Panc1 (cell line): ENCODE measurements at regions not wholly inside any gene's neighbourhood (a gene's known extent, or its start where the extent isn't known, plus 50 kb on each side); places are given as distances from the start of the nearest gene placed in this dataset.

Source experiments
- ATAC-seq: fragments of 200-7000 bp; cut with Tn5 transposase; 2 replicates; pipeline ENCODE4 v1.9.1; 2020; ENCODE audit warnings: mild to moderate bottlenecking, moderate library complexity
- BruUV-seq: library from RNA; stranded (reverse); fragments of 400-500 nt; replicated peaks from 2 replicates; lab custom pipeline; 2021; lab: Mats Ljungman, UMichigan
- CTCF ChIA-PET: fragments of 300-600 bp; sonication (Branson Sonifier 250); formaldehyde crosslinking; loops from one replicate; lab custom pipeline; 2022; ENCODE audit warnings: antibody characterized with exemption; lab: Charles Lee
- POLR2A ChIA-PET: fragments of 300-600 bp; sonication (Branson Sonifier 250); formaldehyde crosslinking; loops from one replicate; lab custom pipeline; 2022; ENCODE audit warnings: antibody characterized with exemption; lab: Charles Lee
- DNase-seq: peaks from one replicate; pipeline ENCODE4 v3.0.0-alpha.2; 2010; ENCODE audit warnings: low read depth, low spot score
- H3K27ac ChIP-seq: 2 replicates; pipeline ENCODE4 v1.5.1; 2011; ENCODE audit warnings: mild to moderate bottlenecking, low read length, inconsistent platforms
- H3K27me3 ChIP-seq: fragments of 200-500 bp; sonication (Bioruptor generic); 2 replicates; pipeline ENCODE4 v1.6.0; 2014; ENCODE audit warnings: low read length, inconsistent platforms; ENCODE audit not compliant: control insufficient read depth, insufficient read depth
- H3K36me3 ChIP-seq: fragments of 200-500 bp; sonication (Bioruptor generic); 2 replicates; pipeline ENCODE4 v1.5.1; 2014; ENCODE audit warnings: inconsistent platforms, mild to moderate bottlenecking, low read length, moderate library complexity; ENCODE audit not compliant: control insufficient read depth, insufficient read depth
- H3K4me1 ChIP-seq: 2 replicates; pipeline ENCODE4 v1.5.1; 2011; ENCODE audit warnings: inconsistent platforms, mild to moderate bottlenecking, low read length, moderate library complexity; ENCODE audit not compliant: control insufficient read depth, insufficient read depth
- H3K4me3 ChIP-seq, 2 experiments: 2 replicates each; pipeline ENCODE4 v1.5.1; 2011 to 2012; ENCODE audit warnings: low read depth in 2 of 2, low read length in 2 of 2, mild to moderate bottlenecking in 2 of 2, inconsistent platforms in 1 of 2, moderate library complexity in 1 of 2
- H3K9me3 ChIP-seq: fragments of 200-500 bp; sonication (Bioruptor generic); 2 replicates; pipeline ENCODE4 v1.5.1; 2014; ENCODE audit warnings: low read depth, mild to moderate bottlenecking, inconsistent platforms, low read length, moderate library complexity; ENCODE audit not compliant: control insufficient read depth, insufficient read depth
- CTCF ChIP-seq: fragments of 450-650 bp; IDR thresholded peaks from 2 replicates; pipeline ENCODE4 v1.5.1; 2017; ENCODE audit warnings: mild to moderate bottlenecking
- POLR2AphosphoS5 ChIP-seq: IDR thresholded peaks from 2 replicates; pipeline ENCODE4 v1.6.1; 2012; ENCODE audit warnings: mild to moderate bottlenecking, low read depth, low read length, moderate library complexity
- REST ChIP-seq, 2 experiments: IDR thresholded peaks; 2 replicates each; pipeline ENCODE4 v1.6.1; 2011 to 2012; ENCODE audit warnings: low read depth in 2 of 2, control low read depth in 1 of 2, low read length in 1 of 2, mild to moderate bottlenecking in 1 of 2, moderate library complexity in 1 of 2; ENCODE audit not compliant: insufficient read depth in 1 of 2
- SIN3A ChIP-seq: IDR thresholded peaks from 2 replicates; pipeline ENCODE4 v1.6.1; 2012; ENCODE audit warnings: low read depth, mild to moderate bottlenecking, low read length, moderate library complexity, borderline replicate concordance; ENCODE audit not compliant: insufficient read depth
- TCF7L2 ChIP-seq: IDR thresholded peaks from 2 replicates; pipeline ENCODE4 v1.6.1; 2011; ENCODE audit warnings: mild to moderate bottlenecking, low read depth, low read length, inconsistent platforms
- in situ Hi-C: cut with HindIII; loops from 2 replicates; pipeline ENCODE4 v1.10.0; 2016; ENCODE audit warnings: low sequenced_read_pairs, low pct_unique_long_range_greater_than_20kb
- intact Hi-C: fragments of 100-400 bp; cut with micrococcal nuclease; formaldehyde crosslinking; loops from one replicate; pipeline ENCODE4 v1.10.0; 2022; ENCODE audit not compliant: unreplicated experiment

- POLR2A ChIA-PET = no interaction called here
- Histone ChIP-seq H3K36me3 (no peaks in the 10 kb centered on the region), H3K9me3 (no peaks in the 10 kb centered on the region), H3K4me3 (no peak overlapping the region), H3K4me1 (no peaks in the 10 kb centered on the region), H3K27ac (no peak overlapping the region), H3K27me3 (no peaks in the 10 kb centered on the region)
- intact Hi-C loops = loop anchor here (10.0 kb wide), 1 partner anchor 627 kb away; no protein-coding TSS in a partner anchor
- ATAC-seq = no peak
- in situ Hi-C loops = no loop called here
- no TSS peak for BruUV-seq
- no peak for TF ChIP-seq SIN3A
- TF ChIP-seq POLR2AphosphoS5 = no peak
- TF ChIP-seq REST (IDR thresholded peaks at IDR 0.05; ENCODE audit: insufficient read depth in 1 of 2, low read depth in 2 of 2, low read length in 1 of 2) = no peak
- TF ChIP-seq CTCF = no peak
- TF ChIP-seq TCF7L2 = no peak
- no peak for DNase-seq
- CTCF ChIA-PET = no interaction called here
Observed at GRCh38 chr18:1917569-1917968, 653.7 kb downstream of the METTL4 start.

- intact Hi-C loops = no loop called here
- POLR2A ChIA-PET = no interaction called here
- no peaks in the 10 kb centered on the region for H3K9me3 ChIP-seq
- H3K4me3 ChIP-seq = no peak overlapping the region
- no peaks in the 10 kb centered on the region for H3K27me3 ChIP-seq
- no peaks in the 10 kb centered on the region for H3K4me1 ChIP-seq
- in situ Hi-C loops = no loop called here
- ATAC-seq = no peak
- DNase-seq = no peak
- BruUV-seq = no TSS peak
- no peaks in the 10 kb centered on the region for H3K36me3 ChIP-seq
- no peak overlapping the region for H3K27ac ChIP-seq
- TF ChIP-seq REST (IDR thresholded peaks at IDR 0.05; ENCODE audit: insufficient read depth in 1 of 2, low read depth in 2 of 2, low read length in 1 of 2) = no peak
- no peak for TF ChIP-seq TCF7L2
- no peak for TF ChIP-seq SIN3A
- no peak for TF ChIP-seq POLR2AphosphoS5
- no peak for TF ChIP-seq CTCF
- CTCF ChIA-PET = no interaction called here
Observed at GRCh38 chr18:1922066-1922465, 649.2 kb downstream of the METTL4 start.
